Skin epidermis (tissue), 12 donors: ENCODE measurements at regions not wholly inside any gene's neighbourhood (a gene's known extent, or its start where the extent isn't known, plus 50 kb on each side); places are given as distances from the start of the nearest gene placed in this dataset.
"Not testable (repeated sequence)": the region's sequence is repeated elsewhere in the genome, so short reads cannot be mapped to it uniquely, and the experiment has no call there.

Experiments
- H3K27ac ChIP-seq, 21 experiments: fragments of 200-600 bp; sonication (generic) in 11 of 21; one replicate each; pipeline ENCODE4 v1.5.0; 2020; ENCODE audit warnings: mild to moderate bottlenecking in 3 of 21, inconsistent platforms in 2 of 21, moderate library complexity in 2 of 21
- H3K4me3 ChIP-seq, 7 experiments: fragments of 200-600 bp; sonication (generic) in 2 of 7; one replicate each; pipeline ENCODE4 v1.5.0; 2020; ENCODE audit warnings: inconsistent platforms in 2 of 7, mild to moderate bottlenecking in 2 of 7, moderate library complexity in 1 of 7

DNA sequence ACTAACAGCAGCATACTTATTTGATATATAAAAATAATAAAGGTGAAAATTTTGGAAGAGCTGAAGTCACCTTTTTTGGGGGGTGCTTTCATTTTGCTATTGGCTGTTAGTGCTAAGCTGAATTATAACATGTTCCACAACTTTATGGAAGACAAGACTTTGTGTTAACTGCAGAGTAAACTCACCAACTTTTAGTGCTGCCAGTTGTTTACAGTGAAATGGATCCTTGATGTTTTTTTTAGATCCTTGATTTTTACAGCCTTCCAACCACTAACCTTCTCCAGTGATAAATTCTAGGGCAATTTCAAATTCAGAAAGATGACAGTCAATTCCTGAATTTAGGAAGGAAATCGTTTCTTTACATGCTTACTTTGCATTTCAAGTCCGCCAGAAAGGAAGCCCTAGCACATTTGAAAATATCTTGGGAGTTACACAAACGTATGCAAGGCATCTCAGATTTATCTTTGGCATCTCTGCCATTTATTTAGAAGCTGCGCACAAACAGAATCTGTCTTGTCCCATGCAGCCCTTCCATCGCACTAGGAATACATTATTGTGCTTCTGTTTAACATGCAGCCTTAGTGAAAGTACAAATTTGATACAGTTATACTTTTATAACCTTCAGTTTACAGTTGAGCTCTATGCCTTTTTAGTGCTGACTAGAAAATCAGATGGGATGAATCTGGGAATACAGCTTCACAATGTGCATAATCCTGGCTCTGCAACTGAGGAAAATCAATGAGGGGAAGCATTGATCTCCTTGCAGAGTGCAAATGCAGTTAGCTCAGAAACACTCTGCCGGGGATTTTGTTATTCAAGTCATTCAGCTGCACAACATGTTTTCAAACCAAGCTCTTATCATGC lies 142.4 kb upstream of the ZNF608 start:
- no peak overlapping the region for H3K4me3 ChIP-seq
- H3K27ac ChIP-seq = no peak overlapping the region

GRCh38 chr5:124889486-124889825 lies 143.0 kb upstream of the ZNF608 start:
- Histone ChIP-seq H3K27ac (no peak overlapping the region), H3K4me3 (no peak overlapping the region)

DNA sequence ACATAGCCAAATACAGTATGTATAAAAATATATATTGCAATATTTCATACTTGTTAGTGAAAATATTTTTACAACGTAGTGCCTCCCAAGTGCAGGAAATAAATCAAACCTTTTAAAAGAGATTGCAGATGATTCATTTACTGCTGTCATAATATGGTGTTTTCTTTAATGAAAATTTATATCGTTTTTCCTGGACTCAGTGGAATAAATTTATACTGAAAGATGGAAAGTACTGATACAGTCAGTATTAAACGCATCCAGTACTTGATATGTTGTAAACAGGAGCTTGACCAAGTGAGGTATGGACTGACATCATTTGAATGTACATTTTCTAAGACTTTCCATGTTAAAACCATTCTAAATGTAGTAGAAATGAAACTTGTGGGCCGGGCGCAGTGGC lies 143.4 kb upstream of the ZNF608 start:
- Histone ChIP-seq H3K4me3 (no peak overlapping the region), H3K27ac (no peak overlapping the region)

DNA sequence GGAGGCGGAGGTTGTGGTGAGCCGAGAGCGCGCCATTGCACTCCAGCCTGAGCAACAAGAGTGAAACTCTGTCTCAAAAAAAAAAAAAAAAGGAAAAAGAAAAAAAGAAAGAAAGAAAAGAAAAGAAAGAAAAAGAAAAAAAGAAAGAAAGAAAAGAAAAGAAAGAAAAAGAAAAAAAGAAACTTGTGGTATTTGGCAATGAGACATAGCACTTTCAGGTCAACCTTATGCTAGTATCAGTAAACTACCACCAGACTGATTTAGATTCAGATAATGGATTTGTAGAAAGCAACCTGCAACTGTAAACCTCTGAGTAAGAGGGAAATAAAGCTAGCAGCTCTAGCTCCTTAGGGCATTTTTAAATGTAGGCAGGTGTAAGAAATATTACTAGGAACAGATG lies 144.0 kb upstream of the ZNF608 start:
- H3K4me3 ChIP-seq, H3K27ac ChIP-seq: not testable (repeated sequence)

- Histone ChIP-seq H3K27ac (no peak overlapping the region), H3K4me3 (no peak overlapping the region)
Measured at GRCh38 chr5:124891179-124891578, 144.7 kb upstream of the ZNF608 start.

GRCh38 chr5:124892185-124892848 lies 145.9 kb upstream of the ZNF608 start:
- Histone ChIP-seq H3K27ac (no peak overlapping the region), H3K4me3 (no peak overlapping the region)

DNA sequence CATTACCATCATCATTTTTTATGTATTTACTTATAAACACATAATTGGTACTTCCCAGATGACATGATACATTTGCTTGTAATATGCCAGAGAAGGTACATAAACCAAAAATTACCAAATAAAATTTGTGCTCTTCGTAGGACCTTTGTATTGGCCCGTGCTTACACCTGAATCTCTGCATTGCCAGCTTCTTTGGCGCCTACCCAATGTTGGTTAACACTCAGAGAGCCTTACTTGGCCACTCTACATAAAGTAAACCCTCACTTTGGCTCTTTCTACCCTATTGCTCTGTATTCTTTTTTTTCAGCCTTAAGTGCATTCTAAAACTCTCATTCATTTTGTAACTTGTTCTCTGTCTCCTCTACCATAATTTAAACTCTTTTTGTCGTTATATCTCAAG lies 148.1 kb upstream of the ZNF608 start:
- no peak overlapping the region for H3K27ac ChIP-seq
- no peak overlapping the region for H3K4me3 ChIP-seq

GRCh38 chr5:124895236-124895635 lies 148.8 kb upstream of the ZNF608 start:
- no peak overlapping the region for H3K4me3 ChIP-seq
- H3K27ac ChIP-seq = no peak overlapping the region

DNA sequence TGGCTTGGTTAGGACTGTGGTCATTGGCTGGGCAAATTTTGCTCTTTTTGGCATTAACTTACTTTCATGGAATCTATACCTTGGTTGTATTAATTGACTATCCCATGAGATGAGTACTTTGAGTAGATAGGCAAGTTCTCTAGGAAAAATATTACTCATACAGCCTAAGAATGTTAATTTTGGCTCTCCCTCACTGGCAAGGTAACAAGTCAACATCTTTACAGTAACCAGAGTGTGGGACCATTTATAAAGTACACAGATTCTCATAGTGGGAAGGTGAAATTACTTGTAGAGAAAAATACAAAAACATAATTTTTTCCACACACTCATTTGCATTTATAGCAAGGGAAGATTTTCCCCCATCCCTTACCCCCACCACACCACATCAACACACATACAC lies 154.6 kb upstream of the ZNF608 start:
- no peak overlapping the region for H3K4me3 ChIP-seq
- H3K27ac ChIP-seq = no peak overlapping the region

DNA sequence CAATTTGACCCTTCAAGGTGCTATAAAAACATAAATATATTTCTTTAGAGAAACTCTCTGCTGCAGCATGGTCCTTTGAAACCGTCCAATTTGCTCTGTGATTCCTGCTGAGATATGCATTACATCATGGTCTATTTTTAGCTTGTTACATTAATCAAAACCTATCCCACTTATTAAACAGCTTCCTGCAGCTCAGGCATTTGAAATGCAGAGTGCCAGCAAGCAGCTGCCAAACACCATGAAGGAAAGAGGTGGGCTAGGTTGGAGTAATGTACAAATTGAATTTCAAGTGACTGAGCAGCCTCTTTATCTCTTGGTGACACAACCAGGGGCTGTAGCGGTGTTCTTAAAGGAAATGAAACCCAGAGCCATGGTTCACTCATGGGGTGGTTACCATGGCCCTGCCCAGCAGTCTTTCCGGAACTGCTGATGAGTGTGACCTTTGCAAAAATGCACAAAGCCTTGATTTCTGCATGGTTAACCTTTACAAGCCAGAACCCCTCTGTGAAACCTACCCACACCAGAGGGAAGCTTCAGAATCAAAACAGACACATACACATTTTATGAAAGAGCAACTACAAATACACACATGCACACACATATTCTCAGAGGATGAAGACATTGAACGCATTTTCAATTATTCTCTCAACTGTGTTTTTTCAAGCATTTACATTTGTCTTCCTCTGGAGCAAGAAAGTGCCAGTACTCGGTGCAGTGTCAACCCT lies 155.8 kb upstream of the ZNF608 start:
- H3K27ac ChIP-seq = no peak overlapping the region
- H3K4me3 ChIP-seq = no peak overlapping the region

- no peak overlapping the region for H3K4me3 ChIP-seq
- no peak overlapping the region for H3K27ac ChIP-seq
Measured at GRCh38 chr5:124905256-124906130, 159.1 kb upstream of the ZNF608 start.

DNA sequence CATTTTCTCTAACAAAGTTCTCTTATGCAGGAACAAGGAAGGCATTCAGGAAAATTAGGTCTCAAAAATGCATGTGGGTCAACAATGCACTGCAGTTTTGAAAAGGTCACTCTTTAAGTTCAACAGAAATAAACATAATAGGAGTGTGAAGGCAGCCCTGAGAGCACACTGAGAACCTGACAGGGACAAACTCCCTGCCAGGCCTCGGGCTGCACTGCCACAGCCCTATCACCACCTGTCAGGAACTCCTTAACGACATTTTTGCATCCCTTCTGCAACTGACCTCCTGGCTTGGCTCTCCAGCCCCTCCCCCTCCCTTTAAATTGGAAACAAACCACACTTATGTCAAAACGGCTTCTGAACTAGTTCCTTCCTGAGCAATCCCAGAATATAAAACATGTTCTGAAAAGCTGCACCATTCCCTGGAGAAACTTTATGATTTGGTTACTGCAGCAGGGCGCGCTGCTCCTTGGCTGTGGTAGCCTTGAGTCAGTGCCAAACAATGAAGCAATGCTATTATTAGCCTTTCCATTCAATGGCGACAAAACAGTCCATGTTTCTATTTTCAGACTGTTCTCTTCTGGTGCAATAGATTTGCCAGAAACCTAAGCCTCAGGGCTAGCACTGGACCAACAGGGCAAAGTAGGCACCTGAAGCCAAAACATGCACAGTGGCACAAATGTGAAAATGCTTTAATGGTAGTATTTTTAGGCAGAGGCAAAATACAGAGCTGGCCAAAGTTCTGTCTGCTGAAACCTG lies 160.1 kb upstream of the ZNF608 start:
- no peak overlapping the region for H3K4me3 ChIP-seq

DNA sequence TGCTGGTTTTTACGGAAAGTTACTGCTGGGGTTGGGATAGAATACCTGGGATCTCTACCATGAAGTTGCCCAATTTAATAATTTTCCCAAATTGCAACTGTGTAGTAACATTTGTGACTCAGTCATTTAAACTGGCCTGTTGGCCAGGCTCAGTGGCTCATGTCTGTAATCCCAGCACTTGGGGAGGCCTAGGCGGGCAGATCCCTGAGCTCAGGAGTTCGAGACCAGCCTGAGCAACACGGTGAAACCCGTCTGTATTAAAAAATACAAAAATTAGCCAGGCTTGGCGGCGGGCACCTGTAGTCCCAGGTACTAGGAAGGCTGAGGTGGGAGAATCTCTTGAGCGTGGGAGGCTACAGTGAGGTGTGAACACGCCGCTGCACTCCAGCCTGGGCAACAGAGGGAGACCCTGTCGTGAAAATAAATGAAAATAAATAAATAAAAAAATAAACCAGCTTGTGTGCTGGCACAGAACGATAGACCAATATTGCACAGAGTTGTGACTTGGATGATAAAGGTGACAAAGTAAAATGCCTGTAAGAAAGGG lies 160.7 kb upstream of the ZNF608 start:
- H3K27ac ChIP-seq = peak overlapping the region in 5 of 21 experiments; percentile 2 to 59 (median 18)
- no peak overlapping the region for H3K4me3 ChIP-seq

More for the DNA sequence above, 160.1 kb upstream of the ZNF608 start:
- H3K27ac ChIP-seq = peak overlapping the region in 5 of 21 experiments; percentile 2 to 59 (median 18)

- Histone ChIP-seq H3K27ac (peak overlapping the region in 1 of 21 experiments; percentile 23), H3K4me3 (no peak overlapping the region)
Measured at GRCh38 chr5:124908581-124909451, 162.4 kb upstream of the ZNF608 start.

GRCh38 chr5:124909734-124910133 lies 163.3 kb upstream of the ZNF608 start:
- Histone ChIP-seq H3K4me3 (no peak overlapping the region), H3K27ac (no peak overlapping the region)

DNA sequence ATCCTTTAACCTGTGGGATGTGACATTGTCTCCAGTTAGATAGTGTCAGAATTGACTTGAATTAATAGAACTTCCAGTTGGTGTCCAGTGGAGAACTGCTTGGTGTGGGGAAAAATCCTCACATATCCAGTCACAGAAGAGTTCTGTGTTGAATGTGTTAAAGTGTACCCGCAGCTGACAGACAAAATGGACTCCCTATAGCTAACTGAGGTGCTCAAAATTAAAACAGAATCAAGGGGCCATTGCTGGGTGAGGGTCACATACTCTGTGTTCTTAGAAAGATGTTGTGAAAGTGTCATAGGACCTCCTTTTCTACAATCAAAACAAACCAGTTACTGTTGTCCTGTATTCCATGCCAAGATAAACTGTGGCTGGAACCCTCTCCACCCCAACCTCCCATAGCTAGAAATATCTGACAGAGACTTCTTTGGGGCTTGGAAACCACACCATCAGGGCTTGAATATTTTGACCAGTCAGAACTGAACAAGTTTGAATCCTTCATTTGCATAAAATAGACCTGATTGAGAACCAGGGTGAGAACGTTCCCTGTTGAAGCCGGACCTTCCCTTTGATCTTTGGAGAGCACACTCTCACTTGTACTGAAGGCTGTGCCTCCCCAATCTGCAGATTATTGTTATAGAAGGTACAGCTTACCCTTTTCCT lies 164.0 kb upstream of the ZNF608 start:
- Histone ChIP-seq H3K27ac (no peak overlapping the region), H3K4me3 (no peak overlapping the region)

DNA sequence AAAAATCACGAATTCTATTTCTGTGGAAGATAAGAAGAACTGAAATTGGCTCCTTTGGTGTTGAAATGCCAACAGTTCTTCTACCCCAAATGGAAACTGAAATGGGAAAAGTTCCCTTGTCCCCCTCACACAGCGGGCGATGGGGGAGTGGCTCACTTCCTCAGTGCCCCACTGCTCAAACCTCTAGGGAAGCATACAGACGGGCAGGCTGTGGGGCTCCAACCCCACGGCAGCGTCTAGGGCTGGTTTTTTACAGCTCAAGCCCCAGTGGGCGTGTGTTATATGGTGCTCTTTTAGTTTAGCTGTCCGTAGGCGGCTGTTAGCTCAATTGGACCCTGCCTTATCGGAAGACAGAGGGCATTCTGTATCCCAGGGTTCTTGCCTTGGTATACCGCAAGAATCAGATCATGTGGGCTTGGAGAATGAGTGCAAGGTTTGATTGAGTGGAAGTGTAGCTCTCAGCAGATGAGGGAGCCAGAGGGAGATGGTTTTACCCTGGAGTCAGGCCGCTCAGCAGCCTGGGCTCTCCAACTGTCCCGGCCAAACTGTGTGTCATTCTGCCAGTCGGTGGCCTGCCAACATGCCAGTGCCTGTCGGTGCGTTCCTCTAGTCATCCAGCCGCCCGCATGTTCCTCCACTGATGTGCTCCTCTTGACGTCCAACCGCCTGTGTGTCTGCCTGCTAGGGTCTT lies 166.3 kb upstream of the ZNF608 start:
- peak overlapping the region in 1 of 21 experiments; percentile 51 for H3K27ac ChIP-seq
- H3K4me3 ChIP-seq = no peak overlapping the region
